ENCODE measurements at regions not wholly inside any gene's neighbourhood (a gene's known extent, or its start where the extent isn't known, plus 50 kb on each side); places are given as distances from the start of the nearest gene placed in this dataset.

GRCh38 chr16:59400830-59401229 lies 666.7 kb upstream of the GOT2 start:
- DNase-seq (ENCODE audit: low spot score in 2 of 2), result no peak
- Histone ChIP-seq H3K27ac (no peak overlapping the region), H3K4me3 (no peak overlapping the region), H3K9me3 (no peaks in the 10 kb centered on the region), H3K4me1 (no peaks in the 10 kb centered on the region), H3K36me3 (no peaks in the 10 kb centered on the region), H3K27me3 (no peaks in the 10 kb centered on the region)
- TF ChIP-seq CTCF (IDR thresholded peaks at IDR 0.05), result no peak
- intact Hi-C loops (cut with DNase I), result no loop called here

GRCh38 chr16:59397638-59398037 lies 663.5 kb upstream of the GOT2 start:
- Histone ChIP-seq H3K4me3 (no peak overlapping the region), H3K4me1 (no peaks in the 10 kb centered on the region), H3K9me3 (no peaks in the 10 kb centered on the region), H3K27me3 (no peaks in the 10 kb centered on the region), H3K27ac (no peak overlapping the region), H3K36me3 (no peaks in the 10 kb centered on the region)
- intact Hi-C loops (cut with DNase I), result no loop called here
- no peak for TF ChIP-seq CTCF (IDR thresholded peaks at IDR 0.05)
- DNase-seq (ENCODE audit: low spot score in 2 of 2), result no peak

DNA sequence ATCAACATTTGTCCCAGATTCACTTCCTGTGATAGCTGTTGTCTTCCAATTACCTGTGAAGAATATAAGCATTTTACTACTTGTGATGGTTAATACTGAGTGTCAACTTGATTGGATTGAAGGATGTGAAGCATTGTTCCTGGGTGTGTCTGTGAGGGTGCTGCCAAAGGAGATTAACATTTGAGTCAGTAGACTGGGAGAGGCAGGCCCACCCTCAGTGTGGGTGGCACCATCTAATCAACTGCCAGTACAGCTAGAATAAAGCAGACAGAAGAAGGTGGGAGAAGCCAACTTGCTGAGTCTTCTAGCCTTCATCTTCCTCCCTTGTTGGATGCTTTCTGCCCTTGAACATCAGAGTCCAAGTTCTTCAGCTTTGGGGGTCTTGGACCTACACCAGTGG lies 660.4 kb upstream of the GOT2 start:
- Histone ChIP-seq H3K36me3 (no peaks in the 10 kb centered on the region), H3K4me1 (no peaks in the 10 kb centered on the region), H3K27me3 (no peaks in the 10 kb centered on the region), H3K4me3 (no peak overlapping the region), H3K27ac (no peak overlapping the region), H3K9me3 (no peaks in the 10 kb centered on the region)
- no peak for TF ChIP-seq CTCF (IDR thresholded peaks at IDR 0.05)
- no peak for DNase-seq (ENCODE audit: low spot score in 2 of 2)
- intact Hi-C loops (cut with DNase I), result no loop called here

- Histone ChIP-seq H3K4me3 (no peak overlapping the region), H3K4me1 (no peaks in the 10 kb centered on the region), H3K27ac (no peak overlapping the region), H3K9me3 (no peaks in the 10 kb centered on the region), H3K36me3 (no peaks in the 10 kb centered on the region), H3K27me3 (no peaks in the 10 kb centered on the region)
- no peak for DNase-seq (ENCODE audit: low spot score in 2 of 2)
- intact Hi-C loops (cut with DNase I), result no loop called here
- no peak for TF ChIP-seq CTCF (IDR thresholded peaks at IDR 0.05)
Measured at GRCh38 chr16:59392911-59393310, 658.8 kb upstream of the GOT2 start.

GRCh38 chr16:59391617-59392364 lies 657.7 kb upstream of the GOT2 start:
- Histone ChIP-seq H3K36me3 (no peaks in the 10 kb centered on the region), H3K4me1 (no peaks in the 10 kb centered on the region), H3K9me3 (no peaks in the 10 kb centered on the region), H3K27ac (no peak overlapping the region), H3K4me3 (no peak overlapping the region), H3K27me3 (no peaks in the 10 kb centered on the region)
- no peak for DNase-seq (ENCODE audit: low spot score in 2 of 2)
- no peak for TF ChIP-seq CTCF (IDR thresholded peaks at IDR 0.05)
- intact Hi-C loops (cut with DNase I), result no loop called here

DNA sequence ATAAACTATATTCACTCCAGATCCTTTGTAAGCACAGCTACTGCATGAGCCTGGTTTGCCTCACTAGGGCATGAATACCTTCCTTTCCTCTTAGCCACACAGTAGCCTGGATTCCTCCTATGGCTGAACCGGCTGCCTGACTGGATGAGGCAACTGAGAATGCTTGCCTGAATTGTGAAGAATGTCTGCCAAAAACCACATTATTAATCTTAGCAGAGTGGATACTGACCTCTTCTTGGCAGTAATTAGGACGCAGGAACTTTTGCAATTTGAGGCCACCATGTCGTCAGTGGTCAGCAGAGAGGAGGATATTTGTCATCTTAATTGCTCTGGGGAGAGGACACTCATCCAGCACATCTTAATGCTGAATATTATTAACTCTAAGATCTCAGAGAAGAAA lies 651.8 kb upstream of the GOT2 start:
- TF ChIP-seq CTCF (IDR thresholded peaks at IDR 0.05), result no peak
- Histone ChIP-seq H3K9me3 (no peaks in the 10 kb centered on the region), H3K27ac (no peak overlapping the region), H3K27me3 (no peaks in the 10 kb centered on the region), H3K4me3 (no peak overlapping the region), H3K36me3 (no peaks in the 10 kb centered on the region), H3K4me1 (no peaks in the 10 kb centered on the region)
- no peak for DNase-seq (ENCODE audit: low spot score in 2 of 2)
- intact Hi-C loops (cut with DNase I), result no loop called here
